ENCODE measurements at regions not wholly inside any gene's neighbourhood (a gene's known extent, or its start where the extent isn't known, plus 50 kb on each side); places are given as distances from the start of the nearest gene placed in this dataset.

- no peak for TF ChIP-seq CTCF (IDR thresholded peaks at IDR 0.05; ENCODE audit: low read length, missing control alignments)
- no peak for DNase-seq (ENCODE audit: low read depth)
- H3K4me3 ChIP-seq (replicated peaks; ENCODE audit: low read depth, low read length): no peak overlapping the region
Observed at GRCh38 chr5:143929486-143929885, 117.5 kb downstream of the HMHB1 start.

- no peak for DNase-seq (ENCODE audit: low read depth)
- H3K4me3 ChIP-seq (replicated peaks; ENCODE audit: low read depth, low read length): no peak overlapping the region
- no peak for TF ChIP-seq CTCF (IDR thresholded peaks at IDR 0.05; ENCODE audit: low read length, missing control alignments)
Observed at GRCh38 chr5:143930561-143930960, 118.6 kb downstream of the HMHB1 start.

- TF ChIP-seq CTCF (IDR thresholded peaks at IDR 0.05; ENCODE audit: low read length, missing control alignments): no peak
- no peak for DNase-seq (ENCODE audit: low read depth)
- H3K4me3 ChIP-seq (replicated peaks; ENCODE audit: low read depth, low read length): no peak overlapping the region
Observed at GRCh38 chr5:143931476-143931875, 119.5 kb downstream of the HMHB1 start.

GRCh38 chr5:143931986-143932385 is 120.0 kb downstream of the HMHB1 start:
- DNase-seq (ENCODE audit: low read depth): no peak
- TF ChIP-seq CTCF (IDR thresholded peaks at IDR 0.05; ENCODE audit: low read length, missing control alignments): no peak
- H3K4me3 ChIP-seq (replicated peaks; ENCODE audit: low read depth, low read length): no peak overlapping the region

GRCh38 chr5:143932584-143932983 is 120.6 kb downstream of the HMHB1 start:
- TF ChIP-seq CTCF (IDR thresholded peaks at IDR 0.05; ENCODE audit: low read length, missing control alignments): no peak
- no peak overlapping the region for H3K4me3 ChIP-seq (replicated peaks; ENCODE audit: low read depth, low read length)
- no peak for DNase-seq (ENCODE audit: low read depth)

- TF ChIP-seq CTCF (IDR thresholded peaks at IDR 0.05; ENCODE audit: low read length, missing control alignments): no peak
- H3K4me3 ChIP-seq (replicated peaks; ENCODE audit: low read depth, low read length): no peak overlapping the region
- no peak for DNase-seq (ENCODE audit: low read depth)
Observed at GRCh38 chr5:143933451-143933850, 121.5 kb downstream of the HMHB1 start.

- no peak for DNase-seq (ENCODE audit: low read depth)
- no peak overlapping the region for H3K4me3 ChIP-seq (replicated peaks; ENCODE audit: low read depth, low read length)
- TF ChIP-seq CTCF (IDR thresholded peaks at IDR 0.05; ENCODE audit: low read length, missing control alignments): no peak
Observed at GRCh38 chr5:143934821-143935220, 122.9 kb downstream of the HMHB1 start.

All from fibroblast of pulmonary artery (primary cell).